ENCODE measurements at regions not wholly inside any gene's neighbourhood (a gene's known extent, or its start where the extent isn't known, plus 50 kb on each side); places are given as distances from the start of the nearest gene placed in this dataset.

DNA sequence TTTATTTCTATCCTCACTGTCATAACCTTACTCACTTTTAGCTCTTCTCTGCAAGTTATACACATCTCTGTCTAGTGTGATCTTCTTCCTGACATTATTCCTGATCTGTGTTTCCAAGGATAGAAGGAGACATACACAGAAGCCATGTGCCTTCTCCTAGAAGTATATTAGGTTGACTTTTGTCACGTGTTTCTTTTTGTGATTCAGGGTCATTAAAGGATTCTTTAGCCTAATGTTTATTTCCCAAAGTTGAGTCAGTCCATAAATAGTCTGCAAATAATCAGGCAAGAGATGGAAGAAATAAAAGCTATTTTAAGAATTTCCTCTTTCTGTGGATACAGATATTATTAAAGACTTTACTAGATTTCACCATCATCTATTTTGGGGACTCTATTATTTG, 214.1 kb upstream of the GOT2 start:
- Histone ChIP-seq H3K27me3 (ENCODE audit: control insufficient read depth, insufficient read depth, low read length, poor library complexity, severe bottlenecking) (no peaks in the 10 kb centered on the region), H3K4me3 (ENCODE audit: insufficient read depth, low read depth, low read length) (no peak overlapping the region), H3K27ac (ENCODE audit: insufficient read depth, low read depth, low read length, poor library complexity, severe bottlenecking) (no peak overlapping the region), H3K9me3 (ENCODE audit: control insufficient read depth, low read length) (no peaks in the 10 kb centered on the region), H3K4me1 (ENCODE audit: control insufficient read depth, insufficient read depth, low read length) (no peaks in the 10 kb centered on the region), H3K36me3 (ENCODE audit: control insufficient read depth, insufficient read depth, low read length) (no peaks in the 10 kb centered on the region)
- WGBS, 2 experiments, result 89 to 91% methylated on average over 1 of the region's 1 CpG

GRCh38 chr16:58940609-58941008, 206.5 kb upstream of the GOT2 start:
- Histone ChIP-seq H3K4me1 (ENCODE audit: control insufficient read depth, insufficient read depth, low read length) (peaks cover 7% of the 10 kb centered on the region), H3K27ac (ENCODE audit: insufficient read depth, low read depth, low read length, poor library complexity, severe bottlenecking) (no peak overlapping the region), H3K27me3 (ENCODE audit: control insufficient read depth, insufficient read depth, low read length, poor library complexity, severe bottlenecking) (no peaks in the 10 kb centered on the region), H3K9me3 (ENCODE audit: control insufficient read depth, low read length) (no peaks in the 10 kb centered on the region), H3K36me3 (ENCODE audit: control insufficient read depth, insufficient read depth, low read length) (no peaks in the 10 kb centered on the region), H3K4me3 (ENCODE audit: insufficient read depth, low read depth, low read length) (no peak overlapping the region)
- WGBS, 2 experiments, result 92 to 97% methylated on average over 2 of the region's 2 CpGs

- Histone ChIP-seq H3K27me3 (ENCODE audit: control insufficient read depth, insufficient read depth, low read length, poor library complexity, severe bottlenecking) (no peaks in the 10 kb centered on the region), H3K36me3 (ENCODE audit: control insufficient read depth, insufficient read depth, low read length) (no peaks in the 10 kb centered on the region), H3K4me3 (ENCODE audit: insufficient read depth, low read depth, low read length) (no peak overlapping the region), H3K4me1 (ENCODE audit: control insufficient read depth, insufficient read depth, low read length) (peaks cover 7% of the 10 kb centered on the region), H3K9me3 (ENCODE audit: control insufficient read depth, low read length) (no peaks in the 10 kb centered on the region), H3K27ac (ENCODE audit: insufficient read depth, low read depth, low read length, poor library complexity, severe bottlenecking) (no peak overlapping the region)
- 58 to 59% methylated on average over 7 of the region's 7 CpGs for WGBS, 2 experiments
Observed at GRCh38 chr16:58938811-58939210, 204.7 kb upstream of the GOT2 start.

- Histone ChIP-seq H3K4me3 (ENCODE audit: insufficient read depth, low read depth, low read length) (no peak overlapping the region), H3K27me3 (ENCODE audit: control insufficient read depth, insufficient read depth, low read length, poor library complexity, severe bottlenecking) (no peaks in the 10 kb centered on the region), H3K9me3 (ENCODE audit: control insufficient read depth, low read length) (no peaks in the 10 kb centered on the region), H3K36me3 (ENCODE audit: control insufficient read depth, insufficient read depth, low read length) (no peaks in the 10 kb centered on the region), H3K4me1 (ENCODE audit: control insufficient read depth, insufficient read depth, low read length) (peaks cover 7% of the 10 kb centered on the region), H3K27ac (ENCODE audit: insufficient read depth, low read depth, low read length, poor library complexity, severe bottlenecking) (no peak overlapping the region)
- 86 to 94% methylated on average over 5 of the region's 5 CpGs for WGBS, 2 experiments
Observed at GRCh38 chr16:58937661-58938060, 203.5 kb upstream of the GOT2 start.

DNA sequence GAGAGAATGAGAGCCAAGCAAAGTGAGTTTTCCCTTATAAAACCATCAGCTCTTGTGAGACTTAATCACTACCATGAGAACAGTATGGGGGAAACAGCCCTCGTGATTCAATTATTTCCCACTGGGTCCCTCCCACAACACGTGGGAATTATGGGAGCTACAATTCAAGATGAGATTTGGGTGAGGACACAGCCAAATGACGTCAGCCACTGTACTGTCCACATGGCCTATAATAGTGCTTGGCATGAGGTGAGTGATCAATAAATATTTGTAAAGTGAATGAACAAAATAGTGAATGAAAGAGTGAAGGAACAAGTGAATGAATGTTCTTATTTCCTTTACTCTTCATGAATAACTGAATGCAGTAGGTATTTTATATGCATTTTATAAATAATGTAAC, 199.1 kb upstream of the GOT2 start:
- Histone ChIP-seq H3K36me3 (ENCODE audit: control insufficient read depth, insufficient read depth, low read length) (no peaks in the 10 kb centered on the region), H3K4me1 (ENCODE audit: control insufficient read depth, insufficient read depth, low read length) (peaks cover 2% of the 10 kb centered on the region), H3K4me3 (ENCODE audit: insufficient read depth, low read depth, low read length) (no peak overlapping the region), H3K9me3 (ENCODE audit: control insufficient read depth, low read length) (no peaks in the 10 kb centered on the region), H3K27me3 (ENCODE audit: control insufficient read depth, insufficient read depth, low read length, poor library complexity, severe bottlenecking) (no peaks in the 10 kb centered on the region), H3K27ac (ENCODE audit: insufficient read depth, low read depth, low read length, poor library complexity, severe bottlenecking) (no peak overlapping the region)
- 89 to 92% methylated on average over 3 of the region's 3 CpGs for WGBS, 2 experiments

DNA sequence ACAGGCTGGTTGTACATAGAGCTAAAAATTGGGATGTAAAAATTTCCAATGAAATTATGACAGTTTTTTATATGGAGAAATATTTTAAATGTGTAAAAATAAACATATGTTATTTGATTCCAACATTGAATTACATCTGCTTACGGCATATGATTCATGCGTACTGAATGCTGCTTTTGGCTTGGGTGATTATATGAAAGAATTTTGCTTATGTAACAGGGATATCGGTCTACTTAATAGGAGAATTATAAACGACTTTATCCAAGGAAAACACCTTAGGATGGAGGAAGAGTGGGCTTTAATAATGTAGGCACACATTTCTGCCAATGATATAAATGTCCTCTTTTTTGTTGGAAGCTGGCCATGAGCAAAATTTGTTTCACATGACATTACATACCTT, 197.3 kb upstream of the GOT2 start:
- H3K36me3 ChIP-seq (ENCODE audit: control insufficient read depth, insufficient read depth, low read length), result no peaks in the 10 kb centered on the region
- H3K27ac ChIP-seq (ENCODE audit: insufficient read depth, low read depth, low read length, poor library complexity, severe bottlenecking), result no peak overlapping the region
- 94% methylated on average over 4 of the region's 4 CpGs for WGBS, 2 experiments
- H3K9me3 ChIP-seq (ENCODE audit: control insufficient read depth, low read length), result no peaks in the 10 kb centered on the region
- H3K27me3 ChIP-seq (ENCODE audit: control insufficient read depth, insufficient read depth, low read length, poor library complexity, severe bottlenecking), result no peaks in the 10 kb centered on the region
- no peak overlapping the region for H3K4me3 ChIP-seq (ENCODE audit: insufficient read depth, low read depth, low read length)
- no peaks in the 10 kb centered on the region for H3K4me1 ChIP-seq (ENCODE audit: control insufficient read depth, insufficient read depth, low read length)

DNA sequence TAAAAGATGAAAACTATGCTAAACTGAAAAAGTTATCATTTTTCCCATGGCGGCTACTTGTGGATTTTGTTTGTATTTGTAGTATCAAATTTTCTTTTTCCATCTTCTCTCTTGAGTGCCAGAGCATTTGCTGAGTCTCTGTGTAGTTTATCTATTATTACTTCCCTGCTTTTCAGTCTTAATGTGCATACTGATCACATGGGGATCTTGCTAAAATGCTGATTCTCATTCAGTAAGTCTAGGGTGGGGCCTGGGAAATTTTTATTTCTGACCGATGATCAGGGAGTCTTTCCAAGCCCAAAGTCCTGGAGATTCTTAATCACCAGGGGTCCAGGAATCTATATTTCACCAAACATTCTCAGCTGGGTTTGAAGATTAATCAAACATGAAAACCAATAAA, 189.0 kb upstream of the GOT2 start:
- 90 to 97% methylated on average over 1 to 2 of the region's 2 CpGs for WGBS, 2 experiments
- H3K27ac ChIP-seq (ENCODE audit: insufficient read depth, low read depth, low read length, poor library complexity, severe bottlenecking), result no peak overlapping the region
- no peaks in the 10 kb centered on the region for H3K9me3 ChIP-seq (ENCODE audit: control insufficient read depth, low read length)
- no peaks in the 10 kb centered on the region for H3K4me1 ChIP-seq (ENCODE audit: control insufficient read depth, insufficient read depth, low read length)
- no peak overlapping the region for H3K4me3 ChIP-seq (ENCODE audit: insufficient read depth, low read depth, low read length)
- H3K36me3 ChIP-seq (ENCODE audit: control insufficient read depth, insufficient read depth, low read length), result no peaks in the 10 kb centered on the region
- H3K27me3 ChIP-seq (ENCODE audit: control insufficient read depth, insufficient read depth, low read length, poor library complexity, severe bottlenecking), result no peaks in the 10 kb centered on the region

DNA sequence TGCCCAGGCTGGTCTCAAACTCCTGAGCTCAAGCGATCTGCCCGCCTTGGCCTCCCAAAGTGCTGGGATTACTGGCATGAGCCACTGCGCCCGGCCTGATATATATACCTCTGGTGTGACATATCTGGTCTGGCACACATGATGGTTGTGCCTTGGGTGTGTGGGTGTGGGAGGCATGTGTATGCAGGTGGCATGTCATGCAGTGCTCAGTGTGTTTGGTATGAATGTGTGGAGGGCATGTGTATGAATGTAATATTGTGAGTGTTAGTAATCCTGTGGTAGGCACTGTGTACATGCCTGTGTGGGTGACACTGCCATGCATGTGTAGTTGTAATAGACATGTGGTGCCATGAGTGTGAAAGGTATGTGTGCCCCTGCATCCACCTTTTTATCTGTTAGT, 179.3 kb upstream of the GOT2 start:
- no peak overlapping the region for H3K4me3 ChIP-seq (ENCODE audit: insufficient read depth, low read depth, low read length)
- H3K9me3 ChIP-seq (ENCODE audit: control insufficient read depth, low read length), result no peaks in the 10 kb centered on the region
- WGBS, 2 experiments, result 86 to 95% methylated on average over 4 of the region's 4 CpGs
- no peaks in the 10 kb centered on the region for H3K36me3 ChIP-seq (ENCODE audit: control insufficient read depth, insufficient read depth, low read length)
- no peak overlapping the region for H3K27ac ChIP-seq (ENCODE audit: insufficient read depth, low read depth, low read length, poor library complexity, severe bottlenecking)
- H3K27me3 ChIP-seq (ENCODE audit: control insufficient read depth, insufficient read depth, low read length, poor library complexity, severe bottlenecking), result no peaks in the 10 kb centered on the region
- peaks cover 4% of the 10 kb centered on the region for H3K4me1 ChIP-seq (ENCODE audit: control insufficient read depth, insufficient read depth, low read length)

DNA sequence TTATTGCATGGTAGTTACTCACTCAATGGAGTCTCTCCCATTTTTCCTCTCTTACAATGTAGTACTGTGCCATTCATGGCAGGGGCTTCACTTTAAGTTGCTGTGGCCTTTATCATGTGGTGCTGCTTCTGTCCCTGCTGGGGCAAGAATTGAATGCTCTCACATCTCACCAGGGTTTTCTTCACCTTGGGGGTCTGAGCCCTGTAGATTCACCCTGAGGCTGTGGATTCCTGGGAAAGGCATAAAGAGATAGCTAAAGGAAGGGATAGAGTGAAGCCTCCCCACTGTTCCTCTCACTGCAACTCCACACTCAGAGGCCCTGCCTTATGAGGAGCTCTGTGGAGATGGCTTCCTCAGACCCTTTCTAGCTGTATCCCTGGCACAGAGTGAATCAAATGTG, 178.5 kb upstream of the GOT2 start:
- Histone ChIP-seq H3K27me3 (ENCODE audit: control insufficient read depth, insufficient read depth, low read length, poor library complexity, severe bottlenecking) (no peaks in the 10 kb centered on the region), H3K27ac (ENCODE audit: insufficient read depth, low read depth, low read length, poor library complexity, severe bottlenecking) (no peak overlapping the region), H3K4me1 (ENCODE audit: control insufficient read depth, insufficient read depth, low read length) (peaks cover 4% of the 10 kb centered on the region), H3K4me3 (ENCODE audit: insufficient read depth, low read depth, low read length) (no peak overlapping the region), H3K9me3 (ENCODE audit: control insufficient read depth, low read length) (no peaks in the 10 kb centered on the region), H3K36me3 (ENCODE audit: control insufficient read depth, insufficient read depth, low read length) (no peaks in the 10 kb centered on the region)

GRCh38 chr16:58906981-58907715, 173.0 kb upstream of the GOT2 start:
- no peak overlapping the region for H3K27ac ChIP-seq (ENCODE audit: insufficient read depth, low read depth, low read length, poor library complexity, severe bottlenecking)
- 96% methylated on average over 8 of the region's 8 CpGs for WGBS, 2 experiments

DNA sequence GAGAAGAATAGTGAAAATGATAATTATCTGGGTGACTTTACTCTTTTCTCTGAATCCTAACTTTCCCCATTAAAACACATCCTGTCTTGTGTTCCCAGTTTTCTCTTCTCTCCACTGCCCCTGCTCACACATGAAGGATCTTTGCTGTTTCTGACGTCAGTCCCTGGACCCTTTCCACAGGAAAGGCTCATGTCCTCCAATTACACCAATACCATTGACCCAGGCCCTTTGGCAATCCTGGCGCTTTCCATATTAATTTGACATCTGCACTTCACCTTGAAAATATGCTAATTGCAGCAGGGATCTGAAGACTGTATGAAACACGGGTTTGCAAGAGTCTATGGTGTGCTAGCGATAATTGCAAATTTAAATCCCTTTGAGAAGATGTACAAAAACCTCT, 170.2 kb upstream of the GOT2 start:
- no peaks in the 10 kb centered on the region for H3K9me3 ChIP-seq (ENCODE audit: control insufficient read depth, low read length)
- H3K27ac ChIP-seq (ENCODE audit: insufficient read depth, low read depth, low read length, poor library complexity, severe bottlenecking), result no peak overlapping the region
- no peak overlapping the region for H3K4me3 ChIP-seq (ENCODE audit: insufficient read depth, low read depth, low read length)
- whole genome bisulfite sequencing, 2 experiments, result 95 to 97% methylated on average over 4 of the region's 4 CpGs
- no peaks in the 10 kb centered on the region for H3K36me3 ChIP-seq (ENCODE audit: control insufficient read depth, insufficient read depth, low read length)
- H3K27me3 ChIP-seq (ENCODE audit: control insufficient read depth, insufficient read depth, low read length, poor library complexity, severe bottlenecking), result no peaks in the 10 kb centered on the region
- H3K4me1 ChIP-seq (ENCODE audit: control insufficient read depth, insufficient read depth, low read length), result no peaks in the 10 kb centered on the region

More at GRCh38 chr16:58906981-58907715, 173.0 kb upstream of the GOT2 start:
- H3K4me1 ChIP-seq (ENCODE audit: control insufficient read depth, insufficient read depth, low read length), result no peaks in the 10 kb centered on the region
- no peaks in the 10 kb centered on the region for H3K9me3 ChIP-seq (ENCODE audit: control insufficient read depth, low read length)
- no peak overlapping the region for H3K4me3 ChIP-seq (ENCODE audit: insufficient read depth, low read depth, low read length)
- no peaks in the 10 kb centered on the region for H3K36me3 ChIP-seq (ENCODE audit: control insufficient read depth, insufficient read depth, low read length)
- H3K27me3 ChIP-seq (ENCODE audit: control insufficient read depth, insufficient read depth, low read length, poor library complexity, severe bottlenecking), result no peaks in the 10 kb centered on the region
